B cell (primary cell): ENCODE measurements at regions not wholly inside any gene's neighbourhood (a gene's known extent, or its start where the extent isn't known, plus 50 kb on each side); places are given as distances from the start of the nearest gene placed in this dataset.

Source experiments
- ATAC-seq: fragments of 200-7000 bp; cut with Tn5 transposase; one replicate; pipeline ENCODE4 v1.10.0; 2021; ENCODE audit warnings: low read depth, mild to moderate bottlenecking, moderate number of reproducible peaks, moderate library complexity
- CTCF ChIA-PET: fragments of 350-600 bp; sonication (Branson Sonifier 250); formaldehyde crosslinking; loops from one replicate; lab custom pipeline; 2021; ENCODE audit warnings: antibody characterized with exemption, inconsistent platforms; lab: Charles Lee
- POLR2A ChIA-PET: fragments of 350-600 bp; sonication (Branson Sonifier 250); formaldehyde crosslinking; loops from one replicate; lab custom pipeline; 2021; ENCODE audit warnings: antibody characterized with exemption; lab: Charles Lee
- DNase-seq: peaks from one replicate; pipeline ENCODE4 v3.0.0; 2013
- H2AFZ ChIP-seq: 2 replicates; pipeline ENCODE4 v1.6.1; 2012; ENCODE audit warnings: mild to moderate bottlenecking, low read depth, low read length; ENCODE audit not compliant: insufficient read depth, poor library complexity, severe bottlenecking
- H3K27ac ChIP-seq, 2 donors: 1 replicate in 1 of 2; 2 replicates in 1 of 2; pipeline ENCODE4 v1.5.1; 2012 to 2013; ENCODE audit warnings: low read length in 2 of 2, mild to moderate bottlenecking in 2 of 2, moderate library complexity in 1 of 2
- H3K27me3 ChIP-seq, 4 experiments: fragments of 200-600 bp in 1 of 4; sonication (generic) in 1 of 4; replicated peaks in 1 of 4; 1 replicate in 2 of 4; 2 replicates in 2 of 4; pipeline versions ENCODE4 v1.6.1 to v1.7.0; 2013 to 2016; ENCODE audit warnings: low read length in 3 of 4, mild to moderate bottlenecking in 2 of 4, mixed read lengths in 1 of 4, moderate library complexity in 1 of 4; ENCODE audit not compliant: insufficient read depth in 4 of 4, control insufficient read depth in 3 of 4; ENCODE audit errors: control extremely low read depth in 1 of 4
- H3K36me3 ChIP-seq, 2 experiments: replicated peaks in 1 of 2; 1 replicate in 1 of 2; 2 replicates in 1 of 2; pipeline versions ENCODE4 v1.6.1 to v1.7.1; 2013; ENCODE audit warnings: low read length in 1 of 2; ENCODE audit not compliant: insufficient read depth in 2 of 2, control insufficient read depth in 1 of 2; ENCODE audit errors: control extremely low read depth in 1 of 2, extremely low read depth in 1 of 2
- H3K4me1 ChIP-seq, 2 donors: fragments of 200-600 bp in 1 of 2; sonication (generic) in 1 of 2; 1 replicate in 1 of 2; 2 replicates in 1 of 2; pipeline versions ENCODE4 v1.5.1 to v1.6.1; 2013 to 2017; ENCODE audit warnings: low read length in 2 of 2; ENCODE audit not compliant: control insufficient read depth in 2 of 2, insufficient read depth in 2 of 2
- H3K4me2 ChIP-seq: replicated peaks from 2 replicates; pipeline ENCODE3; 2012; ENCODE audit warnings: mild to moderate bottlenecking, low read depth, low read length; ENCODE audit not compliant: poor library complexity, severe bottlenecking
- H3K4me3 ChIP-seq, 5 experiments: fragments of 200-600 bp in 1 of 5; sonication (generic) in 1 of 5; 1 replicate in 3 of 5; 2 replicates in 2 of 5; pipeline versions ENCODE4 v1.5.1 to v1.7.0; 2011 to 2016; ENCODE audit warnings: low read length in 4 of 5, mild to moderate bottlenecking in 4 of 5, low read depth in 2 of 5, control low read depth in 1 of 5, moderate library complexity in 1 of 5; ENCODE audit not compliant: insufficient read depth in 1 of 5; ENCODE audit errors: control extremely low read depth in 1 of 5, extremely low read depth in 1 of 5
- H3K79me2 ChIP-seq: fragments of 200-600 bp; sonication (generic); one replicate; pipeline ENCODE4 v1.6.0; 2016; ENCODE audit warnings: low read length; ENCODE audit not compliant: control insufficient read depth, insufficient read depth
- H3K9ac ChIP-seq: fragments of 200-600 bp; sonication (generic); 2 replicates; pipeline ENCODE4 v1.6.1; 2017; ENCODE audit warnings: mild to moderate bottlenecking, low read length, moderate library complexity
- H3K9me3 ChIP-seq, 3 donors: one replicate each; pipeline versions ENCODE4 v1.6.1 to v1.7.1; 2013; ENCODE audit warnings: low read length in 2 of 3; ENCODE audit not compliant: control insufficient read depth in 2 of 3, insufficient read depth in 1 of 3; ENCODE audit errors: control extremely low read depth in 1 of 3
- H4K20me1 ChIP-seq: 2 replicates; pipeline ENCODE4 v1.6.0; 2012; ENCODE audit warnings: mild to moderate bottlenecking, low read length; ENCODE audit not compliant: insufficient read depth, control insufficient read depth, poor library complexity, severe bottlenecking
- H3K27ac Mint-ChIP-seq: one replicate; pipeline ENCODE4 v1.8.0; 2021; ENCODE audit warnings: mixed read lengths
- H3K27me3 Mint-ChIP-seq: one replicate; pipeline ENCODE4 v1.8.0; 2021; ENCODE audit warnings: mixed read lengths
- H3K4me1 Mint-ChIP-seq: one replicate; pipeline ENCODE4 v1.8.0; 2021; ENCODE audit warnings: mixed read lengths
- H3K4me3 Mint-ChIP-seq: one replicate; pipeline ENCODE4 v1.8.0; 2021; ENCODE audit warnings: mixed read lengths
- H3K9me3 Mint-ChIP-seq: one replicate; pipeline ENCODE4 v1.8.0; 2022; ENCODE audit warnings: mixed read lengths; ENCODE audit not compliant: insufficient read depth
- CTCF ChIP-seq: fragments of 200-600 bp; IDR thresholded peaks from one replicate; pipeline ENCODE4 v1.8.0; 2022; ENCODE audit warnings: antibody characterized with exemption, mild to moderate bottlenecking
- EZH2 ChIP-seq: IDR thresholded peaks from 2 replicates; pipeline ENCODE4 v1.6.1; 2012; ENCODE audit warnings: borderline replicate concordance, low read depth, mild to moderate bottlenecking, moderate library complexity, low read length; ENCODE audit not compliant: insufficient read depth, poor library complexity, severe bottlenecking
- WGBS: methylation state at CpG from one replicate; pipeline ENCODE4 v1.1.5; 2013; ENCODE audit warnings: missing lambda C conversion rate; ENCODE audit not compliant: insufficient coverage; 5-methylcytosine and 5-hydroxymethylcytosine counted together
- intact Hi-C: fragments of 100-400 bp; cut with micrococcal nuclease; formaldehyde crosslinking; loops from one replicate; pipeline ENCODE4 v1.10.0; 2022

- no peaks in the 10 kb centered on the region for H3K27me3 ChIP-seq
- H3K36me3 ChIP-seq, result no peaks in the 10 kb centered on the region
- intact Hi-C loops, result no loop called here
- H3K79me2 ChIP-seq, result no peaks in the 10 kb centered on the region
- H3K27ac Mint-ChIP-seq, result no peak overlapping the region
- no peaks in the 10 kb centered on the region for H3K4me1 Mint-ChIP-seq
- no peak overlapping the region for H2AFZ ChIP-seq
- no peaks in the 10 kb centered on the region for H3K9me3 Mint-ChIP-seq
- DNase-seq (no peak), ATAC-seq (no peak)
- no peaks in the 10 kb centered on the region for H4K20me1 ChIP-seq
- no peaks in the 10 kb centered on the region for H3K4me1 ChIP-seq
- POLR2A ChIA-PET, result no interaction called here
- CTCF ChIA-PET, result no interaction called here
- no peak overlapping the region for H3K4me3 ChIP-seq
- peaks cover 14% of the 10 kb centered on the region for H3K27me3 Mint-ChIP-seq
- no CpG with 5 or more reads among the region's 3 CpGs for WGBS
- H3K4me2 ChIP-seq, result no peak overlapping the region
- no peak overlapping the region for H3K9ac ChIP-seq
- H3K27ac ChIP-seq, result no peak overlapping the region
- TF ChIP-seq EZH2 (no peak), CTCF (no peak)
- H3K9me3 ChIP-seq, result peaks cover 0 to 2% (median 0%) of the 10 kb centered on the region in 3 donors
- H3K4me3 Mint-ChIP-seq, result no peak overlapping the region
Measured at GRCh38 chr15:81530271-81530691, 156.3 kb upstream of the TMC3 start.

GRCh38 chr15:81529481-81529880, 155.5 kb upstream of the TMC3 start:
- intact Hi-C loops, result no loop called here
- no CpG with 5 or more reads among the region's 2 CpGs for WGBS

More at GRCh38 chr15:81529481-81529880, 155.5 kb upstream of the TMC3 start:
- Mint-ChIP-seq H3K27me3 (peaks cover 14% of the 10 kb centered on the region), H3K9me3 (no peaks in the 10 kb centered on the region), H3K4me1 (no peaks in the 10 kb centered on the region), H3K4me3 (no peak overlapping the region), H3K27ac (no peak overlapping the region)
- Histone ChIP-seq H3K9me3 (no peaks in the 10 kb centered on the region), H3K27ac (no peak overlapping the region), H3K4me1 (no peaks in the 10 kb centered on the region), H3K9ac (no peak overlapping the region), H4K20me1 (no peaks in the 10 kb centered on the region), H3K79me2 (no peaks in the 10 kb centered on the region), H3K27me3 (no peaks in the 10 kb centered on the region), H3K36me3 (no peaks in the 10 kb centered on the region), H3K4me3 (no peak overlapping the region), H3K4me2 (no peak overlapping the region), H2AFZ (no peak overlapping the region)
- TF ChIP-seq EZH2 (no peak), CTCF (no peak)
- CTCF ChIA-PET, result no interaction called here
- no peak for DNase-seq
- no peak for ATAC-seq
- POLR2A ChIA-PET, result no interaction called here
